HCT116 (cell line): ENCODE measurements at regions not wholly inside any gene's neighbourhood (a gene's known extent, or its start where the extent isn't known, plus 50 kb on each side); places are given as distances from the start of the nearest gene placed in this dataset.
"Not testable (repeated sequence)": the region's sequence is repeated elsewhere in the genome, so short reads cannot be mapped to it uniquely, and the experiment has no call there.

ENCODE experiments used
- SIN3A ChIP-seq: IDR thresholded peaks from 2 replicates; pipeline ENCODE4 v1.6.1; 2012; ENCODE audit warnings: low read depth
- ZFX ChIP-seq: fragments of 450-650 bp; IDR thresholded peaks from 2 replicates; pipeline ENCODE4 v1.6.1; 2017
- TF ChIP-seq, protein P1 (sequence below), 3 experiments: fragments of 200-600 bp in 1 of 3; sonication (generic) in 1 of 3; IDR thresholded peaks in 2 of 3; conservative IDR thresholded peaks in 1 of 3; 2 replicates each; pipeline ENCODE4 v1.5.1; 2012 to 2017; ENCODE audit warnings: low read depth in 2 of 3, low read length in 2 of 3, antibody characterized with exemption in 1 of 3, borderline replicate concordance in 1 of 3, control low read depth in 1 of 3, mild to moderate bottlenecking in 1 of 3, mixed read lengths in 1 of 3, mixed run types in 1 of 3, moderate library complexity in 1 of 3; ENCODE audit not compliant: insufficient read depth in 1 of 3
- TF ChIP-seq, protein P2 (sequence below): IDR thresholded peaks from 2 replicates; pipeline ENCODE4 v1.6.1; 2012; ENCODE audit warnings: low read depth

DNA sequence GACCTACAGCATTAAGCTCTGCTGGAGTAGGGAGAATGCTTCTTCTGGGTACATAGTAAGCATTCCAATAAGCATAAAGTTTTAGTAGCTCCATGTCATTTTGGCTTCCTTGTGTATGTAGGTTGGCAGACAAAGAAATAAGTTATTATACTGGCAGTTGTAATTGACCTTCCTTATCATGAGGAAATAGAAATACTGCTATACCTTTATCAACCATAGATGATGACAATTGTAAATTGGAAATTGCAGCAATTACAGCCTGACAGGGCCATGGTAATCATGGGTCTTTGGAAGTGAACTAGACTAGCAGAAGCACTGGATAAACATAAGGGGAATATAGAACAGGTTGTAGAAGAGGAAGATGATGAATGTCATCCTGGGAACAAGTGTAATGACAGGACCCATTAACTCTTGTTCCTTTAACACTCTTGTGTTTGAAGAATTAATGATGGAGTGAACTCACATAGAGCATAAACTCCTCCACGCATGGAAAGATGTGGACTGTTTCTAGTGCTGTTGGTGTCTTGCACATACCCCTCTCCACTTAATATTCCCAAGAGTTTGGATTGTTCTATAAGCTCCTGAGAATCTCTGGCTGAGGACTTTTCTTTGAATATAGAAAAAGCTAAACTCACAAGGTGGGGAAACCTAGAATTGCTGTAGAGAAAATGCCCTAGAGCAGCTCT is 137.5 kb downstream of the OR4F15 start:
- TF ChIP-seq ZFX, SIN3A: not testable (repeated sequence)
- TF ChIP-seq, protein P1, sequence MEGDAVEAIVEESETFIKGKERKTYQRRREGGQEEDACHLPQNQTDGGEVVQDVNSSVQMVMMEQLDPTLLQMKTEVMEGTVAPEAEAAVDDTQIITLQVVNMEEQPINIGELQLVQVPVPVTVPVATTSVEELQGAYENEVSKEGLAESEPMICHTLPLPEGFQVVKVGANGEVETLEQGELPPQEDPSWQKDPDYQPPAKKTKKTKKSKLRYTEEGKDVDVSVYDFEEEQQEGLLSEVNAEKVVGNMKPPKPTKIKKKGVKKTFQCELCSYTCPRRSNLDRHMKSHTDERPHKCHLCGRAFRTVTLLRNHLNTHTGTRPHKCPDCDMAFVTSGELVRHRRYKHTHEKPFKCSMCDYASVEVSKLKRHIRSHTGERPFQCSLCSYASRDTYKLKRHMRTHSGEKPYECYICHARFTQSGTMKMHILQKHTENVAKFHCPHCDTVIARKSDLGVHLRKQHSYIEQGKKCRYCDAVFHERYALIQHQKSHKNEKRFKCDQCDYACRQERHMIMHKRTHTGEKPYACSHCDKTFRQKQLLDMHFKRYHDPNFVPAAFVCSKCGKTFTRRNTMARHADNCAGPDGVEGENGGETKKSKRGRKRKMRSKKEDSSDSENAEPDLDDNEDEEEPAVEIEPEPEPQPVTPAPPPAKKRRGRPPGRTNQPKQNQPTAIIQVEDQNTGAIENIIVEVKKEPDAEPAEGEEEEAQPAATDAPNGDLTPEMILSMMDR (IDR thresholded peaks at IDR 0.05 in 2 of 3, conservative IDR thresholded peaks at IDR 0.05 in 1 of 3; ENCODE audit: borderline replicate concordance in 1 of 3, insufficient read depth in 1 of 3, low read depth in 2 of 3, low read length in 2 of 3): not testable (repeated sequence)
- TF ChIP-seq, protein P2, sequence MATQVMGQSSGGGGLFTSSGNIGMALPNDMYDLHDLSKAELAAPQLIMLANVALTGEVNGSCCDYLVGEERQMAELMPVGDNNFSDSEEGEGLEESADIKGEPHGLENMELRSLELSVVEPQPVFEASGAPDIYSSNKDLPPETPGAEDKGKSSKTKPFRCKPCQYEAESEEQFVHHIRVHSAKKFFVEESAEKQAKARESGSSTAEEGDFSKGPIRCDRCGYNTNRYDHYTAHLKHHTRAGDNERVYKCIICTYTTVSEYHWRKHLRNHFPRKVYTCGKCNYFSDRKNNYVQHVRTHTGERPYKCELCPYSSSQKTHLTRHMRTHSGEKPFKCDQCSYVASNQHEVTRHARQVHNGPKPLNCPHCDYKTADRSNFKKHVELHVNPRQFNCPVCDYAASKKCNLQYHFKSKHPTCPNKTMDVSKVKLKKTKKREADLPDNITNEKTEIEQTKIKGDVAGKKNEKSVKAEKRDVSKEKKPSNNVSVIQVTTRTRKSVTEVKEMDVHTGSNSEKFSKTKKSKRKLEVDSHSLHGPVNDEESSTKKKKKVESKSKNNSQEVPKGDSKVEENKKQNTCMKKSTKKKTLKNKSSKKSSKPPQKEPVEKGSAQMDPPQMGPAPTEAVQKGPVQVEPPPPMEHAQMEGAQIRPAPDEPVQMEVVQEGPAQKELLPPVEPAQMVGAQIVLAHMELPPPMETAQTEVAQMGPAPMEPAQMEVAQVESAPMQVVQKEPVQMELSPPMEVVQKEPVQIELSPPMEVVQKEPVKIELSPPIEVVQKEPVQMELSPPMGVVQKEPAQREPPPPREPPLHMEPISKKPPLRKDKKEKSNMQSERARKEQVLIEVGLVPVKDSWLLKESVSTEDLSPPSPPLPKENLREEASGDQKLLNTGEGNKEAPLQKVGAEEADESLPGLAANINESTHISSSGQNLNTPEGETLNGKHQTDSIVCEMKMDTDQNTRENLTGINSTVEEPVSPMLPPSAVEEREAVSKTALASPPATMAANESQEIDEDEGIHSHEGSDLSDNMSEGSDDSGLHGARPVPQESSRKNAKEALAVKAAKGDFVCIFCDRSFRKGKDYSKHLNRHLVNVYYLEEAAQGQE: not testable (repeated sequence)
